HFFc6 (cell line): ENCODE measurements at regions not wholly inside any gene's neighbourhood (a gene's known extent, or its start where the extent isn't known, plus 50 kb on each side); places are given as distances from the start of the nearest gene placed in this dataset.

Experiments
- DNase-seq: peaks from one replicate; pipeline ENCODE4 v3.0.0-alpha.2; 2018
- H3K27ac Mint-ChIP-seq: 2 replicates; pipeline ENCODE4 v1.8.0; 2020; ENCODE audit warnings: mild to moderate bottlenecking, mixed read lengths
- H3K27me3 Mint-ChIP-seq: 2 replicates; pipeline ENCODE4 v1.8.0; 2021; ENCODE audit warnings: mild to moderate bottlenecking, moderate library complexity, mixed read lengths; ENCODE audit not compliant: insufficient read depth
- H3K36me3 Mint-ChIP-seq: 2 replicates; pipeline ENCODE4 v1.8.0; 2021; ENCODE audit warnings: low read depth, mixed read lengths
- H3K4me1 Mint-ChIP-seq: 2 replicates; pipeline ENCODE4 v1.8.0; 2020; ENCODE audit warnings: low read depth, mixed read lengths
- H3K4me3 Mint-ChIP-seq: 2 replicates; pipeline ENCODE4 v1.8.0; 2020; ENCODE audit warnings: mild to moderate bottlenecking, moderate library complexity, mixed read lengths
- H3K9me3 Mint-ChIP-seq: 2 replicates; pipeline ENCODE4 v1.8.0; 2020; ENCODE audit warnings: mild to moderate bottlenecking, mixed read lengths
- CTCF ChIP-seq: fragments of 200-600 bp; sonication (generic); IDR thresholded peaks from 2 replicates; pipeline ENCODE4 v1.5.0; 2021; ENCODE audit warnings: antibody characterized with exemption, mild to moderate bottlenecking

DNA sequence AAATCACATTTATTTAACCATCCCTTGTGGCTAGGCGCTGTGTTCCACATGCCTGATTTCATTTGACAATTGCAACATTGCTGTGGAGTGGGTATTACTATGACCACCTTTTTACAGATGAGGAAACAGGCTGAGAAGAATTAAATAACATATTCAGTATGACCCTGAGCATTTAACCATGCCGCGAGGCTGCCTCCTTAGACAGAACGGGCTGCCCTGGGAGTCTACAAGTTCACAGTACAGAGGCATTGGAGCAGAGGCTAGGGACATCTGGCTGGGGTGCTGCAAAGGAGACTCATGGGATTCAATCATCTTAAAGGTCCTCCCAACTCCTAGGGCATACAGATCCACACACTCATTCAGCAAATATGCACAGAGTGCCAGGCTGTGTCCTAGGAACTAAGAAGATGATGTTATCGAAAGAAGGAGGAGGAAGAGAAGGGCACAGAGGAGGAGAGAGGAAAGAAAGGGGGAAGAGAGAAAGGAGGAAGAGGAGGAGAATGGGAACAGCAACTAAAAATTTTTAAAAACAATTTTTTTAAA lies 164.7 kb upstream of the CCND2 start:
- no peaks in the 10 kb centered on the region; the same call in 1 of the 2 replicates for H3K4me1 Mint-ChIP-seq
- DNase-seq: no peak
- H3K9me3 Mint-ChIP-seq: no peaks in the 10 kb centered on the region; the same call in 1 of the 2 replicates
- peaks cover 7% of the 10 kb centered on the region; the same call in 1 of the 2 replicates for H3K27me3 Mint-ChIP-seq
- H3K36me3 Mint-ChIP-seq: no peaks in the 10 kb centered on the region
- no peak overlapping the region for H3K27ac Mint-ChIP-seq
- H3K4me3 Mint-ChIP-seq: no peak overlapping the region
- TF ChIP-seq CTCF: no peak

- Mint-ChIP-seq H3K4me3 (no peak overlapping the region), H3K36me3 (no peaks in the 10 kb centered on the region), H3K4me1 (no peaks in the 10 kb centered on the region; the same call in 1 of the 2 replicates), H3K27me3 (peaks cover 7% of the 10 kb centered on the region; the same call in 1 of the 2 replicates), H3K9me3 (no peaks in the 10 kb centered on the region; the same call in 1 of the 2 replicates), H3K27ac (no peak overlapping the region)
- no peak for DNase-seq
- TF ChIP-seq CTCF: no peak
Measured at GRCh38 chr12:4107911-4108697, 165.5 kb upstream of the CCND2 start.

DNA sequence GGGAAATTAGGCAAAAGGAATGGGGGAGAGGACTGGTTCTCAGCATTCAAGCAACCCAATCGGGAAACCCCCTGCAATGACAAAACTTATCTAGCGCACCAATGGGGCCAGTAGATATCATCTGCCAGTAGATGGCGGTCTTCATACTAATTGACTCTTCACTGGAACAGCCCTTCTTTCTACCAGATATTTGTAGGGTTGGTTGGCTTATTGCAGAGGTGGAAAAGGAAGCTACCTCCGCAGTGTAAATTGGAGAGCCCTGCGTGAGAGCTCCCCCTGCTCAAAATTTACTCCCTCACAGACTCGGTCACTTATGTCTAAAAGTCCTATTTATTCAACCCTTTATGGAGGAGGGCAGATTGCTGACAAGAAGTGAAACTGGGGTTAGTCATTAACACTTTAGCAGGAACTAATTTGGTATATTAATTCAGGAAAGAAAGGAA lies 166.1 kb upstream of the CCND2 start:
- H3K4me3 Mint-ChIP-seq: no peak overlapping the region
- peak; percentile 50 for DNase-seq
- peak; percentile 72; the same call in 1 of the 2 replicates for TF ChIP-seq CTCF
- no peak overlapping the region for H3K27ac Mint-ChIP-seq
- no peaks in the 10 kb centered on the region for H3K36me3 Mint-ChIP-seq
- peaks cover 10% of the 10 kb centered on the region; the same call in 1 of the 2 replicates for H3K27me3 Mint-ChIP-seq
- no peaks in the 10 kb centered on the region; the same call in 1 of the 2 replicates for H3K4me1 Mint-ChIP-seq
- H3K9me3 Mint-ChIP-seq: no peaks in the 10 kb centered on the region; the same call in 1 of the 2 replicates

DNA sequence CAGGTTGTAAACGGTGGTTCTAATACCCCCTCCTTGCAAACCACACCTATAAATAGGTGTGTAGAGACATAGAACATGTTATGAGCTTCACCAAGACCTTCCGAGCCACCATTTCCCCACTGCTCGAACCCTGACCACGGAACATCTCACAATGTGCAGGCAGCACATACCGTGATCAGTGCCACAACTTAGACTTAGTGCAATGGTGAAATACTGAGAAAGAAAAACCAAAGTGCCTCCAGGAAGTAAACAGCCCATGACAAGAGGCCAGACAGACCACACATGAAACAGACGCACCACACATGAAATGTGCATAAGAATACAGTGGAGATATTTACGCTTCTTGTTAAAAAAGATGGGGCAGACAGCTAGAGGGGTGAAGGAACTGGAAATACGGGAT lies 166.9 kb upstream of the CCND2 start:
- Mint-ChIP-seq H3K27me3 (peaks cover 8% of the 10 kb centered on the region; the same call in 1 of the 2 replicates), H3K9me3 (no peaks in the 10 kb centered on the region; the same call in 1 of the 2 replicates), H3K36me3 (no peaks in the 10 kb centered on the region), H3K4me3 (no peak overlapping the region), H3K27ac (no peak overlapping the region), H3K4me1 (no peaks in the 10 kb centered on the region; the same call in 1 of the 2 replicates)
- no peak for DNase-seq
- no peak for TF ChIP-seq CTCF

- no peak for TF ChIP-seq CTCF
- Mint-ChIP-seq H3K27me3 (peaks cover 8% of the 10 kb centered on the region; the same call in 1 of the 2 replicates), H3K4me1 (no peaks in the 10 kb centered on the region; the same call in 1 of the 2 replicates), H3K9me3 (peaks cover 4% of the 10 kb centered on the region; the same call in 1 of the 2 replicates), H3K36me3 (no peaks in the 10 kb centered on the region), H3K27ac (no peak overlapping the region), H3K4me3 (no peak overlapping the region)
- DNase-seq: no peak
Measured at GRCh38 chr12:4104722-4105244, 168.8 kb upstream of the CCND2 start.
